IMR-90 (cell line): ENCODE measurements at regions not wholly inside any gene's neighbourhood (a gene's known extent, or its start where the extent isn't known, plus 50 kb on each side); places are given as distances from the start of the nearest gene placed in this dataset.

ENCODE experiments used
- ATAC-seq: fragments of 200-7000 bp; cut with Tn5 transposase; 2 replicates; pipeline ENCODE4 v1.9.1; 2020; ENCODE audit warnings: low read depth, mild to moderate bottlenecking, moderate library complexity
- BruUV-seq: library from RNA; stranded (reverse); fragments of 400-500 nt; replicated peaks from 2 replicates; lab custom pipeline; 2021; lab: Mats Ljungman, UMichigan
- CTCF ChIA-PET: fragments of 300-600 bp; formaldehyde crosslinking; extraction: SDS; loops from one replicate; lab custom pipeline; 2021; ENCODE audit warnings: antibody characterized with exemption; lab: Yijun Ruan, JAX
- POLR2A ChIA-PET: fragments of 300-600 bp; sonication (Branson Sonifier 250); formaldehyde crosslinking; loops from one replicate; lab custom pipeline; 2022; ENCODE audit warnings: antibody characterized with exemption; ENCODE audit not compliant: unreplicated experiment; lab: Charles Lee
- DNase-seq: peaks from one replicate; pipeline ENCODE4 v3.0.0; 2013
- H2AFZ ChIP-seq: replicated peaks from 2 replicates; pipeline ENCODE3; 2013; ENCODE audit warnings: low read length, mild to moderate bottlenecking; ENCODE audit not compliant: poor library complexity
- H2AK5ac ChIP-seq: 2 replicates; pipeline ENCODE4 v1.6.1; 2013; ENCODE audit warnings: low read depth, low read length, inconsistent platforms
- H2AK9ac ChIP-seq: replicated peaks from 2 replicates; pipeline ENCODE3; 2013; ENCODE audit warnings: mild to moderate bottlenecking, low read depth, low read length, moderate library complexity; ENCODE audit not compliant: poor library complexity
- H2BK120ac ChIP-seq: 2 replicates; pipeline ENCODE4 v1.6.1; 2013; ENCODE audit warnings: low read depth, low read length, inconsistent platforms
- H2BK15ac ChIP-seq: 3 replicates; pipeline ENCODE4 v1.6.1; 2013; ENCODE audit warnings: low read depth, low read length, inconsistent platforms
- H2BK20ac ChIP-seq: 2 replicates; pipeline ENCODE4 v1.6.1; 2013; ENCODE audit warnings: low read depth, mild to moderate bottlenecking, inconsistent platforms, low read length, moderate library complexity
- H2BK5ac ChIP-seq: 2 replicates; pipeline ENCODE4 v1.6.1; 2013; ENCODE audit warnings: mild to moderate bottlenecking, low read depth, low read length, inconsistent platforms; ENCODE audit not compliant: poor library complexity, severe bottlenecking
- H3K14ac ChIP-seq: replicated peaks from 2 replicates; pipeline ENCODE4 v1.6.1; 2013; ENCODE audit warnings: low read depth, low read length, inconsistent platforms
- H3K18ac ChIP-seq: 2 replicates; pipeline ENCODE4 v1.6.1; 2013; ENCODE audit warnings: low read depth, low read length, control low read depth
- H3K23ac ChIP-seq: 2 replicates; pipeline ENCODE4 v1.6.1; 2013; ENCODE audit warnings: low read depth, low read length, inconsistent platforms
- H3K27ac ChIP-seq: 2 replicates; pipeline ENCODE4 v1.5.1; 2013; ENCODE audit warnings: mild to moderate bottlenecking, control low read depth, low read length; ENCODE audit not compliant: insufficient read depth
- H3K27me3 ChIP-seq: 2 replicates; pipeline ENCODE4 v1.6.1; 2013; ENCODE audit warnings: low read length; ENCODE audit not compliant: control insufficient read depth, insufficient read depth
- H3K36me3 ChIP-seq: 2 replicates; pipeline ENCODE4 v1.6.1; 2013; ENCODE audit warnings: low read length, mixed read lengths; ENCODE audit not compliant: control insufficient read depth, insufficient read depth
- H3K4ac ChIP-seq: 2 replicates; pipeline ENCODE4 v1.6.1; 2013; ENCODE audit warnings: low read depth, low read length, inconsistent platforms
- H3K4me1 ChIP-seq: 2 replicates; pipeline ENCODE4 v1.6.1; 2013; ENCODE audit warnings: low read length, mixed read lengths; ENCODE audit not compliant: control insufficient read depth, insufficient read depth
- H3K4me2 ChIP-seq: 2 replicates; pipeline ENCODE4 v1.6.1; 2013; ENCODE audit warnings: low read depth, mild to moderate bottlenecking, control low read depth, low read length, moderate library complexity
- H3K4me3 ChIP-seq: 2 replicates; pipeline ENCODE4 v1.5.1; 2013; ENCODE audit warnings: low read depth, mild to moderate bottlenecking, control low read depth, low read length, moderate library complexity; ENCODE audit not compliant: insufficient read depth
- H3K56ac ChIP-seq: 2 replicates; pipeline ENCODE4 v1.6.1; 2013; ENCODE audit warnings: low read length, inconsistent platforms; ENCODE audit not compliant: insufficient read depth; ENCODE audit errors: extremely low read depth
- H3K79me1 ChIP-seq, 2 experiments: 2 replicates each; pipeline ENCODE4 v1.6.1; 2013; ENCODE audit warnings: low read length in 2 of 2, inconsistent platforms in 1 of 2, low read depth in 1 of 2
- H3K9ac ChIP-seq: 2 replicates; pipeline ENCODE4 v1.6.1; 2013; ENCODE audit warnings: low read depth, low read length, control low read depth
- H3K9me1 ChIP-seq: 2 replicates; pipeline ENCODE4 v1.6.1; 2013; ENCODE audit warnings: low read length, inconsistent platforms; ENCODE audit not compliant: insufficient read depth
- H3K9me3 ChIP-seq: 2 replicates; pipeline ENCODE4 v1.6.1; 2013; ENCODE audit warnings: low read length; ENCODE audit not compliant: control insufficient read depth, insufficient read depth
- H4K20me1 ChIP-seq: 2 replicates; pipeline ENCODE4 v1.6.1; 2013; ENCODE audit warnings: low read length, inconsistent platforms; ENCODE audit not compliant: insufficient read depth
- H4K5ac ChIP-seq: 2 replicates; pipeline ENCODE4 v1.6.1; 2013; ENCODE audit warnings: mild to moderate bottlenecking, low read depth, low read length, control low read depth
- H4K8ac ChIP-seq, 2 experiments: 2 replicates each; pipeline ENCODE4 v1.6.1; 2013; ENCODE audit warnings: low read depth in 2 of 2, low read length in 2 of 2, control low read depth in 1 of 2, inconsistent platforms in 1 of 2
- H4K91ac ChIP-seq: 2 replicates; pipeline ENCODE4 v1.6.1; 2013; ENCODE audit warnings: low read depth, low read length, inconsistent platforms; ENCODE audit not compliant: insufficient read depth
- CHD1 ChIP-seq: IDR thresholded peaks from 2 replicates; pipeline ENCODE4 v1.6.1; 2012; ENCODE audit warnings: low read depth, low read length, improper control_type of control experiment
- FOS ChIP-seq: fragments of 150-350 bp; IDR thresholded peaks from 2 replicates; pipeline ENCODE4 v1.6.1; 2016; ENCODE audit warnings: low read depth, low read length
- MXI1 ChIP-seq: IDR thresholded peaks from 2 replicates; pipeline ENCODE4 v1.6.1; 2012; ENCODE audit warnings: low read depth, mild to moderate bottlenecking, low read length, moderate library complexity, borderline replicate concordance
- POLR2A ChIP-seq: IDR thresholded peaks from 2 replicates; pipeline ENCODE4 v1.6.1; 2012; ENCODE audit warnings: mild to moderate bottlenecking, low read depth, low read length
- RCOR1 ChIP-seq: IDR thresholded peaks from 2 replicates; pipeline ENCODE4 v1.6.1; 2012; ENCODE audit warnings: mild to moderate bottlenecking, low read length, improper control_type of control experiment; ENCODE audit not compliant: insufficient replicate concordance
- WGBS, 2 experiments: methylation state at CpG; one replicate each; pipeline versions ENCODE4 v1.1.5 to v1.1.7; 2013; ENCODE audit warnings: missing lambda C conversion rate in 2 of 2; ENCODE audit not compliant: insufficient read length in 1 of 2; ENCODE audit errors: extremely low coverage in 2 of 2; 5-methylcytosine and 5-hydroxymethylcytosine counted together
- dilution Hi-C: fragments of 300-500 bp; cut with HindIII; formaldehyde crosslinking; loops from one replicate; pipeline ENCODE4 v1.14.3; 2018; ENCODE audit warnings: low sequenced_read_pairs; ENCODE audit not compliant: unreplicated experiment
- in situ Hi-C: fragments of 300-500 bp; cut with MboI; formaldehyde crosslinking; loops from 3 replicates; pipeline ENCODE4 v1.14.3; 2019; ENCODE audit warnings: low sequenced_read_pairs, inconsistent platforms, mixed read lengths
- intact Hi-C: fragments of 100-400 bp; cut with micrococcal nuclease; formaldehyde crosslinking; loops from 2 replicates; pipeline ENCODE4 v1.10.0; 2022

DNA sequence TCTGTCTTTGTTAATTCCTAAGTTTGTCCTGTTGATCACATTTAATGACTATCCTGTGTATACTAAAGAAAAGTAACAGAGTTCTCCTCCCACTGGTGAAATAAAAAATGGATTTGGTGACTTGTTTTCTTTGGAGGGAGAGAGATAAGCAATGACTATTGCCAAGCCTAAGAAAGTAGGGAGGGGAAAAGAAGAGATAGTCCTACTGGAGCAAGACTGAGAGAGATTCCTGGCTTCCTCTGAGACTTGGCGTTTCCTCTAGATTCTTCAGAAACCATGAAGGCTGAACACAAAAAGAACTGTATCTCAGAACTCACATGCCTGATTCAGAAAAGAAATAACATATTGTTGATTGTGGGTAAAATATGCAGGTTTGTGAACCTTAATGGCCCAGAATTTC, 406.5 kb downstream of the FOXO1 start:
- Histone ChIP-seq H2BK5ac (no peak overlapping the region), H3K79me1 (no peaks in the 10 kb centered on the region), H2BK15ac (no peak overlapping the region), H3K4me1 (no peaks in the 10 kb centered on the region), H2AK5ac (no peak overlapping the region), H4K20me1 (no peaks in the 10 kb centered on the region), H3K23ac (no peak overlapping the region), H2AFZ (no peak overlapping the region), H3K56ac (no peak overlapping the region), H4K91ac (no peak overlapping the region), H2BK120ac (no peak overlapping the region), H3K27me3 (no peaks in the 10 kb centered on the region), H3K14ac (no peak overlapping the region), H4K5ac (no peak overlapping the region), H3K9ac (no peak overlapping the region), H3K4me3 (no peak overlapping the region), H3K9me1 (no peaks in the 10 kb centered on the region), H3K36me3 (no peaks in the 10 kb centered on the region), H4K8ac (no peak overlapping the region), H3K18ac (no peak overlapping the region), H2AK9ac (no peak overlapping the region), H3K27ac (no peak overlapping the region), H3K4me2 (no peak overlapping the region), H3K9me3 (no peaks in the 10 kb centered on the region), H2BK20ac (no peak overlapping the region), H3K4ac (no peak overlapping the region)
- TF ChIP-seq RCOR1 (no peak), MXI1 (no peak), FOS (no peak), CHD1 (no peak), POLR2A (no peak)
- POLR2A ChIA-PET = no interaction called here
- no peak for DNase-seq
- dilution Hi-C loops = no loop called here
- intact Hi-C loops = no loop called here
- CTCF ChIA-PET = no interaction called here
- no peak for ATAC-seq
- no TSS peak for BruUV-seq
- WGBS, 2 experiments = no CpG with 5 or more reads among the region's 1 CpG
- in situ Hi-C loops = no loop called here
